Breast epithelium (tissue), 4 donors: ENCODE measurements at regions not wholly inside any gene's neighbourhood (a gene's known extent, or its start where the extent isn't known, plus 50 kb on each side); places are given as distances from the start of the nearest gene placed in this dataset.

Experiments used
- DNase-seq, 2 donors: peaks; one replicate each; pipeline ENCODE4 v3.0.0-alpha.2; 2019; ENCODE audit warnings: low spot score in 2 of 2
- H3K27ac ChIP-seq, 2 donors: fragments of 200-600 bp; sonication (generic) in 1 of 2; one replicate each; pipeline ENCODE4 v1.5.1; 2016 to 2019; ENCODE audit warnings: mild to moderate bottlenecking in 1 of 2
- H3K27me3 ChIP-seq, 2 donors: fragments of 200-600 bp; sonication (generic) in 1 of 2; one replicate each; pipeline versions ENCODE4 v1.5.1 to v1.6.0; 2017 to 2019; ENCODE audit warnings: control low read depth in 1 of 2, mild to moderate bottlenecking in 1 of 2
- H3K36me3 ChIP-seq: fragments of 200-600 bp; one replicate; pipeline ENCODE4 v1.5.1; 2019
- H3K4me1 ChIP-seq, 2 donors: fragments of 200-600 bp; sonication (generic); one replicate each; pipeline ENCODE4 v1.5.1; 2016 to 2019; ENCODE audit warnings: control low read depth in 1 of 2
- H3K4me3 ChIP-seq, 3 donors: fragments of 200-600 bp; sonication (generic); 1 replicate in 2 of 3; 2 replicates in 1 of 3; pipeline ENCODE4 v1.5.1; 2016 to 2019; ENCODE audit warnings: mild to moderate bottlenecking in 3 of 3, moderate library complexity in 2 of 3
- H3K9me3 ChIP-seq, 2 donors: fragments of 200-600 bp; sonication (generic) in 1 of 2; one replicate each; pipeline ENCODE4 v1.5.1; 2016 to 2019; ENCODE audit warnings: control low read depth in 1 of 2
- CTCF ChIP-seq, 3 donors: fragments of 450-650 bp; IDR thresholded peaks; one replicate each; pipeline ENCODE4 v1.5.1; 2016 to 2017; ENCODE audit warnings: antibody characterized with exemption in 3 of 3, mild to moderate bottlenecking in 3 of 3, moderate library complexity in 3 of 3
- POLR2A ChIP-seq: fragments of 450-650 bp; IDR thresholded peaks from one replicate; pipeline ENCODE4 v1.6.1; 2016; ENCODE audit warnings: antibody characterized with exemption, mild to moderate bottlenecking, moderate library complexity
- POLR2AphosphoS5 ChIP-seq, 3 donors: sonication (generic); formaldehyde crosslinking; IDR thresholded peaks; one replicate each; pipeline ENCODE4 v1.6.1; 2017; ENCODE audit warnings: antibody characterized with exemption in 3 of 3
- intact Hi-C: fragments of 100-400 bp; cut with DNase I; formaldehyde crosslinking; loops from one replicate; pipeline ENCODE4 v1.15.1; 2023; ENCODE audit warnings: low total_unique reads

GRCh38 chr22:25437414-25438160, 126.9 kb upstream of the GRK3 start:
- TF ChIP-seq CTCF (IDR thresholded peaks at IDR 0.05), result no peak
- TF ChIP-seq POLR2A, result no peak
- no peak for TF ChIP-seq POLR2AphosphoS5 (IDR thresholded peaks at IDR 0.05)
- H3K27ac ChIP-seq, result no peak overlapping the region
- no peak overlapping the region for H3K4me3 ChIP-seq
- no peaks in the 10 kb centered on the region for H3K27me3 ChIP-seq
- H3K4me1 ChIP-seq, result no peaks in the 10 kb centered on the region
- no peaks in the 10 kb centered on the region for H3K36me3 ChIP-seq
- no peak for DNase-seq
- no peaks in the 10 kb centered on the region for H3K9me3 ChIP-seq
- intact Hi-C loops, result no loop called here

GRCh38 chr22:25447067-25447685, 117.3 kb upstream of the GRK3 start:
- no peak for DNase-seq
- peak overlapping the region in 1 of 3 donors; percentile 77 for H3K4me3 ChIP-seq
- no peaks in the 10 kb centered on the region for H3K9me3 ChIP-seq
- TF ChIP-seq CTCF (IDR thresholded peaks at IDR 0.05) (no peak), POLR2AphosphoS5 (IDR thresholded peaks at IDR 0.05) (no peak), POLR2A (no peak)
- no peaks in the 10 kb centered on the region for H3K27me3 ChIP-seq
- H3K27ac ChIP-seq, result peak overlapping the region in 1 of 2 donors; percentile 85
- intact Hi-C loops, result no loop called here
- no peaks in the 10 kb centered on the region for H3K36me3 ChIP-seq
- peaks cover 0 to 5% of the 10 kb centered on the region in 2 donors for H3K4me1 ChIP-seq

DNA sequence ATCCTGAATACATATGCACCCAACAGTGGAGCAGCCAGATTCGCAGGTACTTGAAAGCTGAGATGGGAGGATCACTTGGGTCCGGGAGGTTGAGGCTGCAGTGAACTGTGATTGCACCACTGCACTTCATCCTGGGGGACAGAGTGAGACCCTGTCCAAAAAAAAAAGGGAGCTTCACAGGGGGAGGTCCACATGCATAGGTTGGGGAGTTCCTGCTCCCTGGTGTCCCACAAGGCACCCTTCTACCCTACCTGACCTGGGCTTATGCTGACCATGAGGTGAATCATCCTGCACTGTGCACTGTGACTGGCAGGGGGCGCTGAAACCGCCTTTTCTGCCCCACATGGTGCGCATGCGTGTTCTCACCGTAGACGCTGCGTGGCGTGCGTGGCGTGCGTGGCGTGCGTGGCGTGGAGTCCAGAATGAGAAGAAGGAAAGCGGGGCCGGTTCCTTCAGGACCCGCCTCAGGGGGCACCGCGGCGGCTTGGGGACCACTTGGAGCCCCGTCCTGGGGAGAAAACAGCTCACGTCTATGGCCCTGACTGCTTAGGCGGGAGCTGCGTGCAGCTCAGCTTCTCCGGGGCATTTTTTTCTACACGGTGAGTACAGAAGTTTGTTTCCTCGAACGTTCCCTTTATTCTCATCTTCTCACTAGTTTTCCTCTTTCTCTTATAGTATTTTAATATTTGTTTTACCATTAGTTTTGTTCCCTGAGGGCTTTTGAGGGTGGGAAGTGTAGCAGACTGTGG, 116.6 kb upstream of the GRK3 start:
- peak overlapping the region; percentile 64 to 85 for H3K27ac ChIP-seq
- H3K4me3 ChIP-seq, result peak overlapping the region; percentile 65 to 77 (median 70)
- intact Hi-C loops, result no loop called here
- H3K36me3 ChIP-seq, result no peaks in the 10 kb centered on the region
- TF ChIP-seq CTCF (IDR thresholded peaks at IDR 0.05) (peak; percentile 80 to 92 (median 87)), POLR2A (no peak), POLR2AphosphoS5 (IDR thresholded peaks at IDR 0.05) (peak in 1 of 3 donors; percentile 32)
- no peaks in the 10 kb centered on the region for H3K9me3 ChIP-seq
- no peaks in the 10 kb centered on the region for H3K27me3 ChIP-seq
- DNase-seq, result peak; percentile 69 to 89
- H3K4me1 ChIP-seq, result peaks cover 0 to 5% of the 10 kb centered on the region in 2 donors

DNA sequence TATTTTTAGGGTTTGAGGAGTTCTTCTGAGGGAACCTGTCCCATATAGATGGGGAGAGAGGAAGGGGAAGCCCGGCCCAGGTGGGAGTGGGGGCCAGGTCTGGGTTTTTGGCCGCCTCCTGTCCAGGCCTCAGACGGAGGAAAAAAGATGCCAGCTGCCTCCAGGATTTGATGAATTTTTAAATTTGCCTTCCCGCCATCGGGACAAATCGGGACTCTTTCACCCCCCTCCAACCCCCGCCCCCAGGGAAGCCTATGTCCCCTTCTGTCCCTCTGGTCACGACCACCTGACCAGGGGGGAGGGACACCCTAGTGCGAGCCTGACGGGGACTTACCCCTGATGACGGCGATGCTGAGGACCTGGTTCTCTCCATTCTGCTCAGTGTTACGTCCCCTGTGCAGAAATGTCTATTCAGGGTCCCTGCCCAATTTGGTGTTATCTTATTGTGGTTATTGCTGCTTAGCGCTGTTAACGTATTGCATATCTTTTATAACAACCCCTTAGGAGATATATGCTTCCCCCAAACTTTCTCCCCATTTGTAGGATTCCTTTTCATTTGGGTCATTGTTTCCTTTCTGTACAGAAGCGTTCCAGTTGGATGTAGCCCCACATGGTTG, 115.9 kb upstream of the GRK3 start:
- intact Hi-C loops, result no loop called here
- Histone ChIP-seq H3K4me3 (peak overlapping the region; percentile 65 to 77 (median 70)), H3K9me3 (no peaks in the 10 kb centered on the region), H3K27ac (peak overlapping the region; percentile 64 to 85), H3K36me3 (no peaks in the 10 kb centered on the region), H3K27me3 (no peaks in the 10 kb centered on the region), H3K4me1 (peaks cover 0 to 5% of the 10 kb centered on the region in 2 donors)
- no peak for DNase-seq
- TF ChIP-seq CTCF (IDR thresholded peaks at IDR 0.05) (no peak), POLR2A (no peak), POLR2AphosphoS5 (IDR thresholded peaks at IDR 0.05) (no peak)
